Choroid plexus epithelial cell (primary cell): ENCODE measurements at regions not wholly inside any gene's neighbourhood (a gene's known extent, or its start where the extent isn't known, plus 50 kb on each side); places are given as distances from the start of the nearest gene placed in this dataset.

Experiments used
- DNase-seq: peaks from one replicate; pipeline ENCODE4 v3.0.0-alpha.2; 2010; ENCODE audit warnings: low read depth
- H3K4me3 ChIP-seq: 2 replicates; pipeline ENCODE4 v1.5.1; 2011; ENCODE audit warnings: low read depth, mild to moderate bottlenecking, control low read depth, low read length, moderate library complexity
- CTCF ChIP-seq: conservative IDR thresholded peaks from 2 replicates; pipeline ENCODE4 v1.5.1; 2011; ENCODE audit warnings: low read depth, mild to moderate bottlenecking, control low read depth, inconsistent platforms, low read length, moderate library complexity

GRCh38 chr13:74921326-74921725 is 560.6 kb downstream of the TBC1D4 start:
- TF ChIP-seq CTCF = no peak
- H3K4me3 ChIP-seq = no peak overlapping the region
- DNase-seq = no peak

GRCh38 chr13:74920920-74921319 is 561.0 kb downstream of the TBC1D4 start:
- TF ChIP-seq CTCF = no peak
- DNase-seq = peak; percentile 34
- H3K4me3 ChIP-seq = no peak overlapping the region

GRCh38 chr13:74920361-74920760 is 561.6 kb downstream of the TBC1D4 start:
- TF ChIP-seq CTCF = no peak
- no peak overlapping the region for H3K4me3 ChIP-seq
- DNase-seq = no peak

- DNase-seq = no peak
- H3K4me3 ChIP-seq = no peak overlapping the region
- no peak for TF ChIP-seq CTCF
These were observed 562.1 kb downstream of the TBC1D4 start for GRCh38 chr13:74919914-74920313.

- no peak for DNase-seq
- TF ChIP-seq CTCF = no peak
- no peak overlapping the region for H3K4me3 ChIP-seq
These were observed 569.1 kb downstream of the TBC1D4 start for GRCh38 chr13:74912898-74913297.

- TF ChIP-seq CTCF = no peak
- H3K4me3 ChIP-seq = no peak overlapping the region
- DNase-seq = no peak
These were observed 571.6 kb downstream of the TBC1D4 start for GRCh38 chr13:74910415-74910814.

- no peak for DNase-seq
- TF ChIP-seq CTCF = no peak
- no peak overlapping the region for H3K4me3 ChIP-seq
These were observed 574.2 kb downstream of the TBC1D4 start for GRCh38 chr13:74907788-74908187.
